Endodermal cell (in vitro differentiated cells): ENCODE measurements at regions not wholly inside any gene's neighbourhood (a gene's known extent, or its start where the extent isn't known, plus 50 kb on each side); places are given as distances from the start of the nearest gene placed in this dataset.

Experiments used
- DNase-seq: peaks from one replicate; pipeline ENCODE4 v3.0.0-alpha.2; 2017
- H3K27ac ChIP-seq: 2 replicates; pipeline ENCODE4 v1.5.1; 2013; ENCODE audit warnings: mild to moderate bottlenecking, low read depth, low read length, moderate library complexity
- H3K27me3 ChIP-seq: 2 replicates; pipeline ENCODE4 v1.6.1; 2013; ENCODE audit warnings: mild to moderate bottlenecking, low read length, moderate library complexity; ENCODE audit not compliant: insufficient read depth, control insufficient read depth, poor library complexity, severe bottlenecking
- H3K36me3 ChIP-seq: 2 replicates; pipeline ENCODE4 v1.7.0; 2013; ENCODE audit warnings: mild to moderate bottlenecking, low read length, moderate library complexity; ENCODE audit not compliant: control insufficient read depth, insufficient read depth
- H3K4me1 ChIP-seq: one replicate; pipeline ENCODE4 v1.7.0; 2013; ENCODE audit warnings: low read length; ENCODE audit not compliant: control insufficient read depth, insufficient read depth
- H3K4me3 ChIP-seq: 2 replicates; pipeline ENCODE4 v1.5.1; 2013; ENCODE audit warnings: mild to moderate bottlenecking, low read length, moderate library complexity
- H3K9ac ChIP-seq: 2 replicates; pipeline ENCODE4 v1.6.1; 2013; ENCODE audit warnings: mild to moderate bottlenecking, low read length, moderate library complexity; ENCODE audit not compliant: poor library complexity, severe bottlenecking; ENCODE audit errors: extremely low read depth
- H3K9me3 ChIP-seq: 2 replicates; pipeline ENCODE4 v1.6.1; 2013; ENCODE audit warnings: mild to moderate bottlenecking, low read length, moderate library complexity; ENCODE audit not compliant: control insufficient read depth
- H3K27ac Mint-ChIP-seq: 2 replicates; pipeline ENCODE4 v1.8.0; 2020; ENCODE audit warnings: mixed read lengths
- H3K27me3 Mint-ChIP-seq: 2 replicates; pipeline ENCODE4 v1.8.0; 2021; ENCODE audit warnings: mild to moderate bottlenecking, mixed read lengths; ENCODE audit not compliant: insufficient read depth
- H3K36me3 Mint-ChIP-seq: 2 replicates; pipeline ENCODE4 v1.8.0; 2020; ENCODE audit warnings: low read depth, mixed read lengths
- H3K4me1 Mint-ChIP-seq: 2 replicates; pipeline ENCODE4 v1.8.0; 2020; ENCODE audit warnings: mixed read lengths
- H3K4me3 Mint-ChIP-seq: 2 replicates; pipeline ENCODE4 v1.8.0; 2020; ENCODE audit warnings: mild to moderate bottlenecking, moderate library complexity, mixed read lengths
- H3K9me3 Mint-ChIP-seq: 2 replicates; pipeline ENCODE4 v1.8.0; 2020; ENCODE audit warnings: mild to moderate bottlenecking, mixed read lengths
- CTCF ChIP-seq: fragments of 200-600 bp; sonication (generic); conservative IDR thresholded peaks from 2 replicates; pipeline ENCODE4 v1.5.0; 2021; ENCODE audit warnings: antibody characterized with exemption, mild to moderate bottlenecking
- WGBS, 2 experiments: methylation state at CpG; one replicate each; pipeline versions ENCODE4 v1.1.5 to v1.1.7; 2013; ENCODE audit warnings: missing lambda C conversion rate in 2 of 2, mixed read lengths in 1 of 2; ENCODE audit not compliant: insufficient coverage in 1 of 2, insufficient read length in 1 of 2; 5-methylcytosine and 5-hydroxymethylcytosine counted together

- H3K9ac ChIP-seq, result no peak overlapping the region
- Mint-ChIP-seq H3K36me3 (no peaks in the 10 kb centered on the region), H3K27ac (no peak overlapping the region), H3K27me3 (no peaks in the 10 kb centered on the region), H3K9me3 (peaks cover 17% of the 10 kb centered on the region), H3K4me3 (no peak overlapping the region), H3K4me1 (peaks cover 24% of the 10 kb centered on the region)
- no peak for DNase-seq
- no peak overlapping the region for H3K4me3 ChIP-seq
- no peaks in the 10 kb centered on the region for H3K4me1 ChIP-seq
- H3K27ac ChIP-seq, result no peak overlapping the region
- peaks cover 4% of the 10 kb centered on the region for H3K9me3 ChIP-seq
- no peaks in the 10 kb centered on the region for H3K27me3 ChIP-seq
- no peaks in the 10 kb centered on the region for H3K36me3 ChIP-seq
- TF ChIP-seq CTCF, result no peak
- 85% methylated on average over 2 of the region's 2 CpGs; no CpG with 5 or more reads in 1 of the 2 experiments for WGBS, 2 experiments
Measured at GRCh38 chr3:26365706-26366105, 256.9 kb upstream of the LRRC3B start.

- TF ChIP-seq CTCF, result no peak
- H3K4me1 ChIP-seq, result no peaks in the 10 kb centered on the region
- no peak overlapping the region for H3K27ac ChIP-seq
- Mint-ChIP-seq H3K4me3 (no peak overlapping the region), H3K27me3 (peaks cover 2% of the 10 kb centered on the region), H3K9me3 (peaks cover 3% of the 10 kb centered on the region), H3K27ac (no peak overlapping the region), H3K4me1 (peaks cover 25% of the 10 kb centered on the region), H3K36me3 (no peaks in the 10 kb centered on the region)
- no peaks in the 10 kb centered on the region for H3K9me3 ChIP-seq
- H3K36me3 ChIP-seq, result no peaks in the 10 kb centered on the region
- no peak overlapping the region for H3K9ac ChIP-seq
- no peak overlapping the region for H3K4me3 ChIP-seq
- H3K27me3 ChIP-seq, result no peaks in the 10 kb centered on the region
- DNase-seq, result peak; percentile 43
Measured at GRCh38 chr3:26368312-26368711, 254.3 kb upstream of the LRRC3B start.

GRCh38 chr3:26369133-26369532, 253.4 kb upstream of the LRRC3B start:
- H3K4me3 ChIP-seq, result no peak overlapping the region
- WGBS, 2 experiments, result 88 to 89% methylated on average over 5 to 7 of the region's 7 CpGs
- H3K9ac ChIP-seq, result no peak overlapping the region
- H3K9me3 Mint-ChIP-seq, result no peaks in the 10 kb centered on the region
- TF ChIP-seq CTCF, result peak; percentile 64
- peak; percentile 64 for DNase-seq
- H3K9me3 ChIP-seq, result no peaks in the 10 kb centered on the region
- peaks cover 2% of the 10 kb centered on the region for H3K27me3 Mint-ChIP-seq
- H3K27ac ChIP-seq, result no peak overlapping the region
- peaks cover 25% of the 10 kb centered on the region for H3K4me1 Mint-ChIP-seq
- no peaks in the 10 kb centered on the region for H3K36me3 Mint-ChIP-seq
- H3K4me3 Mint-ChIP-seq, result no peak overlapping the region
- no peaks in the 10 kb centered on the region for H3K4me1 ChIP-seq
- no peaks in the 10 kb centered on the region for H3K27me3 ChIP-seq
- H3K27ac Mint-ChIP-seq, result no peak overlapping the region
- H3K36me3 ChIP-seq, result no peaks in the 10 kb centered on the region
